GM19238 (cell line): ENCODE measurements at regions not wholly inside any gene's neighbourhood (a gene's known extent, or its start where the extent isn't known, plus 50 kb on each side); places are given as distances from the start of the nearest gene placed in this dataset.

ENCODE experiments used
- DNase-seq: peaks from one replicate; pipeline ENCODE4 v3.0.0; 2011; ENCODE audit warnings: low spot score; ENCODE audit not compliant: insufficient read length

DNA sequence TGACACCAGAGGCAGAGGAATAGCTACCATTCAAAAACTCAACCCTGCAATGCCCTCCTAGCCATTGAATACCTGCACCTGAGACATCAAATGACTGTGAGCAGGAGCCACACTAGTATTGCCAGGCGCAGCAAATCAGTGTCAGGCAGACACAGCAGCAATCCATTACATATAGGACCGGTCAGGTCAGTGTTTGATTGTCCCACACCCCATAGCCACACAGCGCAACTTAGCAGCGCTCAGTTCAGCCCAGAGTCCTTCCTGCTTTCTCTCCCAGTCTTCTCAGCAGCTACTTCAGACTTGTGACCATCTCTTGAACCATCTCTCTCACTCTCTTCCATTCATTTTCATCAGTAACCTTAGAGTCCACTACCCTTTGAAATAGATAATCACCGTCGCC is 181.6 kb upstream of the GPR12 start:
- DNase-seq: no peak

DNA sequence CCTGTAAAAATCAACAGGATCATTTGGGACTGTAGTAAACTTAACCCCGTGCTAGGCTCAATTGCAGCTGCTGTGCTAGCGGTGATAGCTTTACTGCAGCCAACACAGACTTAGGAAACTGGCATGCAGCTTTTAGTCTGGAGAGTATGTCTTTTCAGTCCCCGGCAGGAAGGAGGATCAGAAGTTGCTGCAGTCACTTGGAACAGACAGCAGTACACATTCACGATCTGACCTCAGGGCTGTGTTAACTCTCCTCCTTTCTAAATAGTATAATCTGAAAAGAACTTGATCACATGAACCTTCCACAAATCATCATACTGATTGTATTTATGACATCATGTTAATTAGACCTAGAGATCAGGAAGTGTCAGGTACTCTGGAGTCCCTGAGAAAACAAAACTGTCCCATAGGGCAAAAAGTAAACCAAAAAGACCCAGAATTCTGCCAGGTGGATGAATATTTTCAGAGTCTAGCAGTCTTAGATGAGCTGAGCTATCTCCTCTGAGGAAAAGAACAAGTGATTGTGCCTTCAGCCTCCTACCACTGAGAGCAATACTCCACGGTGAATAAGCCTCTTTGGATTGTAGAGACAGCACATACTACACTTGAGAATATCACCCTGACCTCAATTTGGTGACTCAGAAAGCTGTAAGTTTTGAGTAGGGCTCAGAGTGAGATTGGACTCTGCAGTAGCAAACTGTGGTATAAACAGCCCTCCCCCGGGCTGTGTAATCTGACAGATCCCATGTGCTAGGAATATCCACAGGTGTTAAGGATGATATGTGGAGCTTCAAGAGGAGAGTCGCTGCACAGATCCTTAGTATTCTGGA is 181.0 kb upstream of the GPR12 start:
- no peak for DNase-seq

DNA sequence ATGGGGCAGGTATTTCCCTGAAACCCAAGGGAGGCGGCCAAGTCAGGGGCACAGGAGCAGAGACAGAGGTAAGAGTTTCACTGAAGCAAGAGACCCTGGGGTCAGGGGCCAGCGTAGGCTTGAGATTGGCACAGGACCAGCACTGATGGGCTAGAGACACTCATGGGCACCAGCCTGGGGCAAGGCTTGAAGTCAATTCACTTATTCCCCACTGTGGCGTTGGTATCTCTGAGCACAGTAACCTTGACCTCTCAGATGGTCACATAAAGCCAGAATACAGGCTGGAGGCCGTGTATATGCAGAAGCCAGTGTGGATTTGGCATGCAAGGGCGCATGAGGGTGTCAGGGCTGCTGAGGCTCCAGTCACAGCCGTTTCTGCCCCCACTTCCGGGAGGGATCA is 173.5 kb upstream of the GPR12 start:
- DNase-seq: no peak

DNA sequence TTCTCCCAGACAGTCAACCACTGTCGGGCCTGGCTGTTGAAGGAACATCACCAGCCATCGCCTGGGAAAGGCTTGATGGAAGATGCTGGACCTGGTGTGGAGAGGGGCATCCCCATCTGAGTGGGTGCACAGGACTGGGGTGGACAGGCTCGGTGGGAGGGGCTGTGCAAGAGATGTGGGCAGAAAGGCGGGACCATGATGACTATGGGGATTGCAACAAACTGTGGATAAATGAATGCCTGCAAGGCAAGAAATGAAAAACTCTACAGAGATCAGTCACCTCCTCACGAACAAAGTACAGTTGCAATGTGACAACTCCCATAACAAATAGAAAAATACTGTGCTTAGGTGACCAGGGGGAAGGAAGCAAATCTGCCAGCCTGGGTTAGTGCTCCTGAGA is 171.9 kb upstream of the GPR12 start:
- DNase-seq: no peak

- DNase-seq: peak; percentile 65
Measured at GRCh38 chr13:26929971-26930730, 169.6 kb upstream of the GPR12 start.

DNA sequence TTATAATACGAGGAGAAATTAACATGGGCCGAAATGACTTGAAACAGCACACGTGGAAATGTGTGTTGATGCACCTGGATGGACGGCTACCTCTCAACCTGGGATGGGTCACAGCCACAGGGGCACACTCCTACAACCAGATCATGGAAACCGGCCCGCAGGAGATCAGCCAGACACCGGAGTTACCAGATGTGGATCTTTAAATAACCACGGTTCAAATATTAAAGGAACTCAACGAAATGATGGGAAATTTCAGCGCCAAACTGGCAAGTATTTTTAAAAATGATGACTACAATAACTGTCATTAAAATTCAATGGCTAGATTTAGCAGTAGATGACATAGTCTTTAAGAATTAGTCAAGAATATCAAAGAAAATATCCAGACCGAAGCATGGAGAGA is 166.9 kb upstream of the GPR12 start:
- no peak for DNase-seq

DNA sequence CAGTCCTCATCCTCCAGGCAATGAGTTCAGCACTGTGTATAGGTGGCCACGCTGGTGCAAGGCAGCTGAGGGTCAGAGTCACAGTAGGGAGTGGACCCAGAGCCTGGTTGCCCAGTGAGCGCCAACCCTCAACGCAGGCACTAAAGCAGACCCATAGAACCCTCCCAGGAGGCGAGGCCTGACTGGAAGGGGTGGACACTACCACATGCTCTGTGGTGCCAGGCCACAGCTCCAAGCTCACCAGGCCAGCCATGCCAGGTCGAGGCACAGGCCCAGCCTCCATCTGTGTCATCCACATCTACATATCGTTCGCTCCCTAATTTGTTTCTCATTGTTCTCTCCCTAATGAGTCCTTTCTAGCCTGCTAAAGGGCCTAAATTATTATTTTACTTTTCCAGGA is 165.8 kb upstream of the GPR12 start:
- no peak for DNase-seq

DNA sequence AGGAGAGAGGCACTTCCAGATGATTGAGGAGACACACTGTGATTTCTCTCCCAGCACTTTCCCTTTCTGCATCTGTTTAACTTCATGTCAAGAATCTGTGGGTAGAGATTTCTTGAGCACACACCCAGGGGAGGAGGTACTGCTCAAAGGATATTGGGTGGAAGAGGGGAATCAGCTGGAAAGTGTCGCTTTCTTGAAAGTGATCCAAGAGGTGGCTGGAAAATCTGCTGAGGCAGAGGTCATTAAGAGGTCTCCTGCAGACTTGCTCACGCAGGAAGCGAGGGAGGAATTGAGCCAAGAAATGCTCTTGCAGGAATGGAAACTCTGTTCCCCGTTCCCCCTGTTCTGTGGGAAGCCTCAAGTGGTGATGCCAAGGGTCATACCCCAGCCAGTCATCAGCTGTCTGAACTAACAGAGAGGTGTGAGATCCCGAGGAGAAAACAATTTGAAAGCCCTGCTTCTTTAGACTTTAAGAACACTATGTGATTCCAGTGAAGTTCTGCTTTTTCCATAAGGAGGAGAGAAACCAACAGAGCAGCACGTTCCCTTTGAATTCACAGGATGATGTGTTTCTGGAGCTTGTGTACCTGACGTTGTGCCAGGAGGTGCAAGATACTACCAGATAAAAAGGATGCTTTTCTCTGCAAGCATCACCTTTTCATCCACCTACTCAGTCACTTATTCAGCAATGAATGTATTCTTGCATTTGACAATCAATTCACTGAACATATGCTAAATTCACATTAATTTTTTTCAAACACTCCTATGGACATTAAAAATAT is 163.4 kb upstream of the GPR12 start:
- no peak for DNase-seq

DNA sequence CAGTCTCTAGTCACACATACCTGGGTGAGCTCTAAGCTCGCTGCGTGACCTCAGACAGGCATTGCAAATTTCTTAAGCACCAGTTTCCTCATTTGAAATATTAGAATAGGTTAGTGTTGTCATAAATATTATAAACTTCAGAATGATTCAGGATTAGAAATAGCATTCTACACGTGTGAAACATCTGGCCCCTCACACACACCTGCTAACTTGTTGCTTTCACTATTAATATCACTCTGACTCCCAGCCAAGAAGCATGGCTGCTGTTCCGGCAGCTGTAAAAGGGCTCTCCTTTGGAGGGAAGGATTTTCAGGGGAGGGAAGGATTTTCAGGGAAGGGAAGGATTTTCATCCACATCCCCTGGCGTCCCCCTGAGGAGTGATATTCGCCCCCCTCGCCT is 161.3 kb upstream of the GPR12 start:
- DNase-seq: no peak

GRCh38 chr13:26920614-26921355 is 160.2 kb upstream of the GPR12 start:
- no peak for DNase-seq

GRCh38 chr13:26919732-26920131 is 159.1 kb upstream of the GPR12 start:
- DNase-seq: no peak

DNA sequence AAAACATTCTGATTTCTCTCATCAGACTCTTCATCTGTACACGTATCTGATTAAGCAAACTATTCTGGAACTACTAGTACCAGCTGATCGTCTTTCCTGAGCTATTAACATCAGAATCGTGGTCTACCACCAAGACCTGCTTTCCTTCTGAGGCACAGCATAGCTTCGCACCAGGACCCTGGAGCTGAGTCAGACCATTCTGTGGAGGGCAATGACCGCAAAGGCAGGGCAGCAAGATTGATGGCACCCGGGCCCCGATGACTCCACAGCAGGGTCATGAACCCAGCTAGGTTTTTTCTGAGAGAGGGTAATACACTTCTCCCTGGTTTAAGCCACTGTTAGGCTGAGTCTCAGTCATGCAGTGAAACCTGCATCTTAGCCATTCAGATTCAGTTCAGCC is 158.7 kb upstream of the GPR12 start:
- DNase-seq: no peak

DNA sequence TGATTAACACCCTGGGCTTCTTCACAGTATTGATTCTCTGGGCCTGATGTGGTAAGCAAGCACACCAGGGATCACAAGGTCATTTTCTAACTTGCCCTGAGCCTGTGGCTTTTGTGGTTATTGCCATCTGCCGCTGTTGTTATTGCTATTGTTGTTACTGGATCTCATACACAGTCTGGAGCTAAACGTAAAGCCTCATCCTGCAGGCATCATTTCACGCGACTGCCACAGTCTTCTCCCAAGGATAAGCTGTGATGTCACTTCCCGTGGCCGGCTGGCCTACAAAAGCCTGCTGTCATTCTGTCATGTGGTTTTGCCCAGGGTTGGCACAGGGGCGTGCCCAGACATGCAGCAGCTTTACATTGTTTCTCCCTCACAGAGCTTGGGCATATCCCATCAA is 154.0 kb upstream of the GPR12 start:
- DNase-seq: no peak

GRCh38 chr13:26914148-26914547 is 153.6 kb upstream of the GPR12 start:
- DNase-seq: no peak

GRCh38 chr13:26910754-26911465 is 150.3 kb upstream of the GPR12 start:
- DNase-seq: no peak

- no peak for DNase-seq
Measured at GRCh38 chr13:26909477-26909876, 148.9 kb upstream of the GPR12 start.

DNA sequence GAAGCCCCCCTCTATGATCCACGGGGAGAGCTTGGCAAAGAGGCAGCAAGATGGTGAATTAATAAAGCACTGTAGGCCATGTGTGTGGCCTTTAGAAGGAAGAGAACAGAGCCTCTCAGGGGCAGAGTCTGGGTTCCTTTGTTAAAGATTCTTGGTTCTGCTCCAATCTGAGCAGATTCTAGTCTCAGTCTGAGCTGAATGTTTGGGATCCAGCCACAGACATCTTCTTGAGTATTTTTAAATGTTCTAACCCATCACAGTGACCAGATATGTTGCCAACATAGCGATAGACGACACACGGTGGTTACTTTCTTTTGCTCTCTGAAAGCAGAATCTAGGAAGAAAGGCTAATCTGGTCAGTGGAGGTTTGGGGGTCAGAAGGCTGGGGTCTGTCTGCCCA is 147.5 kb upstream of the GPR12 start:
- DNase-seq: no peak

DNA sequence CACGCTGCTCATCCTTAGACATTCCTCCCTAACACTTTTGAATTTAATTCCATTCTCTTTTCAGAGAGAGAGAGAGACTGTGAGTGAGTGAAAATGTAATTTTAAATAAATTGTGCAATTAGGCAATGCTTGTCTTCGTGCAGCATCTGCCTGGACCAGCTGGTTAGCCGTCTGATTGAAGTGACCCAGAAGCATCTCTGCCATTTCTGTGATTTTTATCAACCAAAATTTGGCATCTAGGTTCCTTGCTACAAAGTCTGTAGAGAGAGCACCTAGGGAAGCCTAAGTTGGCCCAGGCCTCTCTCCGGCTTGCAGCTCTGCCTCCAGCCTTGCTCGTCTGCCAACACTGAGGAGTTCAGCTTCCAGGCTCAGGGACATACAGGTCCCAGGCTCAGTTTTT is 138.6 kb upstream of the GPR12 start:
- no peak for DNase-seq

DNA sequence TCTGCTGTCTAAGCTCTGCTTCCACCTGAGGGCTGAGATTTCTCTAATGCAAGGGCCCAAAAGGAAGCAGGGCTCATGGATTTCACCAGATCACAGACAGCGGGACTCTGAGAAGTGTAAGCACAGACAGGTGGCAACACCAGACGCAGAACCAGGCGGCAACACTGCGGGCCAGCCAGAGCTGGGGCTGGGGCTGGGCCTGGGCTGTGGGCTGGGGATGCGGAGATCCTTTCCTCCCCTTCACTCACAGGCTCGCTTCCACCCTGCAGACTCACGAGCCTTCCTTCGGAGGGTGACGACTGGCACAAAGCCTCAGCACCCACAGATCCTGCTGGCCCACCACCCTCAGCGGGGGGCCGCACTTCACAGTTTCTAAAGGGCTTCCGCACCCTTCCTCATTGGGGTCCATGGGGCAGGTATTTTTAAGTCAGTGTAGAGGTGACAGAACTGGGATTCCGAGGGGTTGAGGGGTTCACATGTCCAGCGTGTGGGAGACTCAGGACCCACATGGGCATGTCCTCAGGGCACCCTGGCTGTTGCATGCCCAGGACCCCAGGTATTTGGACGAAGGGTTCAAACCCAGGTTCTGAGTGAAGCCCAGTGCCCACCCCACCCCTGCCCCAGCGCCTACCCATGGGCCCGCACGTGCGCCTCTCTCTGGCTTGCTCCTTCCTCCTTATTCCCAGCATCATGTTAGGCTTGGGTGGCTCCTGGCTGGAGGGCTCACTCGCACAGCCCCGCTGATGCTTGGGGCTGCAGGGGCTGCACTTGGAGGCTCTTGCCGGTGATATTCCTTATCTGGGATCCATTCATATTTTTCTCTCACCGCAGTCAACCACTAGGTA is 137.3 kb upstream of the GPR12 start:
- DNase-seq: no peak
